Gastroesophageal sphincter (tissue), 4 donors: ENCODE measurements at regions not wholly inside any gene's neighbourhood (a gene's known extent, or its start where the extent isn't known, plus 50 kb on each side); places are given as distances from the start of the nearest gene placed in this dataset.

ENCODE experiments used
- ATAC-seq: fragments of 150-250 bp; one replicate; pipeline ENCODE4 v1.9.1; 2016; ENCODE audit warnings: mild to moderate bottlenecking, moderate library complexity
- H3K27ac ChIP-seq, 4 donors: fragments of 200-600 bp; sonication (generic) in 3 of 4; 1 replicate in 3 of 4; 2 replicates in 1 of 4; pipeline ENCODE4 v1.5.1; 2016 to 2019
- H3K27me3 ChIP-seq: fragments of 200-600 bp; sonication (generic); one replicate; pipeline ENCODE4 v1.5.1; 2019
- H3K36me3 ChIP-seq, 2 donors: fragments of 200-600 bp; sonication (generic); one replicate each; pipeline ENCODE4 v1.5.1; 2019; ENCODE audit warnings: control low read depth in 1 of 2
- H3K4me1 ChIP-seq, 3 donors: fragments of 200-600 bp; sonication (generic); 1 replicate in 2 of 3; 2 replicates in 1 of 3; pipeline ENCODE4 v1.5.1; 2016 to 2019; ENCODE audit warnings: control low read depth in 2 of 3
- H3K4me3 ChIP-seq, 2 donors: fragments of 200-600 bp; sonication (generic); one replicate each; pipeline ENCODE4 v1.5.1; 2019; ENCODE audit warnings: mild to moderate bottlenecking in 1 of 2, moderate library complexity in 1 of 2
- H3K9me3 ChIP-seq, 3 donors: fragments of 200-600 bp; sonication (generic); one replicate each; pipeline ENCODE4 v1.5.1; 2017 to 2019; ENCODE audit warnings: control low read depth in 2 of 3
- EP300 ChIP-seq: sonication (generic); formaldehyde crosslinking; IDR thresholded peaks from one replicate; pipeline ENCODE4 v1.6.1; 2017; ENCODE audit warnings: antibody characterized with exemption, mild to moderate bottlenecking
- POLR2A ChIP-seq, 2 donors: fragments of 450-650 bp; IDR thresholded peaks; one replicate each; pipeline ENCODE4 v1.6.1; 2017; ENCODE audit warnings: antibody characterized with exemption in 2 of 2, mild to moderate bottlenecking in 2 of 2, moderate library complexity in 1 of 2
- POLR2AphosphoS5 ChIP-seq: sonication (generic); formaldehyde crosslinking; IDR thresholded peaks from one replicate; pipeline ENCODE4 v1.6.1; 2017; ENCODE audit warnings: antibody characterized with exemption
- WGBS, 2 donors: methylation state at CpG; one replicate each; pipeline ENCODE4 v1.1.5; 2018; ENCODE audit warnings: low coverage in 1 of 2; 5-methylcytosine and 5-hydroxymethylcytosine counted together
- TF ChIP-seq, protein P1 (sequence below), 4 experiments: fragments of 200-600 bp in 2 of 4; fragments of 450-650 bp in 2 of 4; sonication (generic) in 1 of 4; IDR thresholded peaks; one replicate each; pipeline ENCODE4 v1.5.1; 2017 to 2019; ENCODE audit warnings: antibody characterized with exemption in 4 of 4, mild to moderate bottlenecking in 2 of 4, moderate library complexity in 2 of 4

DNA sequence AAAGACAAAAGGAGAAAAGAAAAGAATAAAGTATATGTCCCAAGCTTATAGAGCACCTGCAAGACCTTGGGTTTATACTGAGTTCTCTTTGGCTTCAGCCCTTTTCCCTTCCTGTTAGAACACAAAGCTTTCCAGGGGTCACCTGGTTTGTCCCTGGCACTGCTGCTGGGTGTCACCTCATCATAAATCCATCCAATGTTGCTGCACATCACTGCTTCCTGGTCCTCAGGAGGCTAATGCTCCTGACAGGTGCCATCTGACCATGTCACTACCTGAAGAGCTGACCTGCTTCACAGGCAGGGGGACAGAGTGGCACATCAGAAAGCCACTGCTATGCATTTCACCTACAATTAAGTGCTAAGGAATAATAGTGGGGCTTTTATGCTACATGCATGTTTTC is 164.6 kb upstream of the ELAC2 start:
- H3K36me3 ChIP-seq: no peaks in the 10 kb centered on the region
- H3K4me1 ChIP-seq: no peaks in the 10 kb centered on the region
- no peak for ATAC-seq
- no peak overlapping the region for H3K27ac ChIP-seq
- peaks cover 0 to 6% (median 0%) of the 10 kb centered on the region in 3 donors for H3K9me3 ChIP-seq
- H3K27me3 ChIP-seq: no peaks in the 10 kb centered on the region
- TF ChIP-seq, protein P1, sequence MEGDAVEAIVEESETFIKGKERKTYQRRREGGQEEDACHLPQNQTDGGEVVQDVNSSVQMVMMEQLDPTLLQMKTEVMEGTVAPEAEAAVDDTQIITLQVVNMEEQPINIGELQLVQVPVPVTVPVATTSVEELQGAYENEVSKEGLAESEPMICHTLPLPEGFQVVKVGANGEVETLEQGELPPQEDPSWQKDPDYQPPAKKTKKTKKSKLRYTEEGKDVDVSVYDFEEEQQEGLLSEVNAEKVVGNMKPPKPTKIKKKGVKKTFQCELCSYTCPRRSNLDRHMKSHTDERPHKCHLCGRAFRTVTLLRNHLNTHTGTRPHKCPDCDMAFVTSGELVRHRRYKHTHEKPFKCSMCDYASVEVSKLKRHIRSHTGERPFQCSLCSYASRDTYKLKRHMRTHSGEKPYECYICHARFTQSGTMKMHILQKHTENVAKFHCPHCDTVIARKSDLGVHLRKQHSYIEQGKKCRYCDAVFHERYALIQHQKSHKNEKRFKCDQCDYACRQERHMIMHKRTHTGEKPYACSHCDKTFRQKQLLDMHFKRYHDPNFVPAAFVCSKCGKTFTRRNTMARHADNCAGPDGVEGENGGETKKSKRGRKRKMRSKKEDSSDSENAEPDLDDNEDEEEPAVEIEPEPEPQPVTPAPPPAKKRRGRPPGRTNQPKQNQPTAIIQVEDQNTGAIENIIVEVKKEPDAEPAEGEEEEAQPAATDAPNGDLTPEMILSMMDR (IDR thresholded peaks at IDR 0.05): no peak
- no peak for TF ChIP-seq POLR2A (IDR thresholded peaks at IDR 0.05)
- TF ChIP-seq EP300: no peak
- TF ChIP-seq POLR2AphosphoS5: no peak
- no peak overlapping the region for H3K4me3 ChIP-seq

- H3K4me3 ChIP-seq: no peak overlapping the region
Measured at GRCh38 chr17:13181683-13182082, 163.9 kb upstream of the ELAC2 start.

DNA sequence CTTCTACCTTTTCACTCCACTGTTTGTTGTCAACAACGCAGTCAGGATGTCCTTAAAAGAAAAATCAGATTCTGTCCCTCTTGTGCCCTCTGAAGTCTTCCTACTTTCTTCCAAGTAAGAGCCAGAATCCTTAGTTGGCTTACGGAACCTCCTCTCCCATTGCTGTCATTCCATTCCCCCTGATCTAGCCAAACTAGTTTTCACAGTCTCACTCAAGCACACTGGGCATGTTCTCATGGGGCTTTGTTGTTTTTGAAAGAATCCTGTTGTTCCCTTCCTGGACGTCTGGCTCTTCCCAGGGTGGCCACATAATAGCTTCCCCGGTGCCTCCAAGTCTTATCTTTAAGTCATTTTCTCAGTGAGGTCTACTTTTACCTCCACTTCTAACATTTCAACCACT is 158.6 kb upstream of the ELAC2 start:
- Histone ChIP-seq H3K36me3 (no peaks in the 10 kb centered on the region), H3K4me3 (no peak overlapping the region), H3K4me1 (no peaks in the 10 kb centered on the region), H3K27me3 (no peaks in the 10 kb centered on the region), H3K27ac (no peak overlapping the region), H3K9me3 (peaks cover 0 to 40% (median 0%) of the 10 kb centered on the region in 3 donors)
- TF ChIP-seq POLR2AphosphoS5: no peak
- no peak for TF ChIP-seq EP300
- no peak for TF ChIP-seq POLR2A (IDR thresholded peaks at IDR 0.05)
- TF ChIP-seq, protein P1 (IDR thresholded peaks at IDR 0.05): no peak
- WGBS, 2 donors: 38 to 54% methylated on average over 3 to 4 of the region's 4 CpGs
- no peak for ATAC-seq

More at GRCh38 chr17:13181683-13182082, 163.9 kb upstream of the ELAC2 start:
- no peaks in the 10 kb centered on the region for H3K36me3 ChIP-seq
- no peak for ATAC-seq
- no peaks in the 10 kb centered on the region for H3K27me3 ChIP-seq
- no peaks in the 10 kb centered on the region for H3K4me1 ChIP-seq
- WGBS, 2 donors: 55 to 64% methylated on average over 2 of the region's 2 CpGs
- TF ChIP-seq POLR2A (IDR thresholded peaks at IDR 0.05) (no peak), EP300 (no peak), POLR2AphosphoS5 (no peak)
- TF ChIP-seq, protein P1 (IDR thresholded peaks at IDR 0.05): no peak
- H3K27ac ChIP-seq: no peak overlapping the region
- H3K9me3 ChIP-seq: peaks cover 0 to 6% (median 0%) of the 10 kb centered on the region in 3 donors

DNA sequence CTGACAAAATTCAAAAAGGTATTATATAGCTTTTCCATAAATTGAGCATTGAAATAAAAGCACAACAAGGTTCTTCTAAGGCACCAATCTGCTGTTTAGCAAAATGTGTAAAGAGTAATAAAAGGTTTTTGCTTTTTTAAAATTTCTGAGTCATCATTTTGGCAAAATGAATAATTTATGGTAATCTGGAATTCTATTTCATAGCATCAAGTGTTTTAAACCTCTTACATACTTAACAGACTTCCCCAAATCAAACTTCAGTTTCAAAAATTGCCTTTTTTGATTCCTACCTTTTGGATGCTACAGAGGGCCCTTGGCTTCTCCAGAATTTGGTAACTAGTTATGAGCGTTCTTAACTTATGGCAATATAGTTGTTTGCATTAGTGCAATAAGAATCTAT is 154.0 kb upstream of the ELAC2 start:
- no peak overlapping the region for H3K27ac ChIP-seq
- H3K36me3 ChIP-seq: no peaks in the 10 kb centered on the region
- TF ChIP-seq, protein P1 (IDR thresholded peaks at IDR 0.05): no peak
- TF ChIP-seq EP300: no peak
- TF ChIP-seq POLR2A (IDR thresholded peaks at IDR 0.05): no peak
- TF ChIP-seq POLR2AphosphoS5: no peak
- no peaks in the 10 kb centered on the region for H3K4me1 ChIP-seq
- ATAC-seq: no peak
- H3K4me3 ChIP-seq: no peak overlapping the region
- 78 to 83% methylated on average over 1 of the region's 1 CpG for WGBS, 2 donors
- no peaks in the 10 kb centered on the region for H3K27me3 ChIP-seq
- H3K9me3 ChIP-seq: peaks cover 0 to 45% (median 0%) of the 10 kb centered on the region in 3 donors

- no peak for ATAC-seq
- Histone ChIP-seq H3K9me3 (no peaks in the 10 kb centered on the region), H3K4me1 (no peaks in the 10 kb centered on the region), H3K4me3 (no peak overlapping the region), H3K27me3 (no peaks in the 10 kb centered on the region), H3K27ac (no peak overlapping the region), H3K36me3 (no peaks in the 10 kb centered on the region)
- TF ChIP-seq POLR2A (IDR thresholded peaks at IDR 0.05): no peak
- TF ChIP-seq POLR2AphosphoS5: no peak
- no peak for TF ChIP-seq EP300
- TF ChIP-seq, protein P1 (IDR thresholded peaks at IDR 0.05): no peak
- WGBS, 2 donors: 57 to 70% methylated on average over 1 of the region's 1 CpG
Measured at GRCh38 chr17:13162361-13162760, 144.5 kb upstream of the ELAC2 start.
